C4-2B (cell line): ENCODE measurements at regions not wholly inside any gene's neighbourhood (a gene's known extent, or its start where the extent isn't known, plus 50 kb on each side); places are given as distances from the start of the nearest gene placed in this dataset.
"Not testable (repeated sequence)": the region's sequence is repeated elsewhere in the genome, so short reads cannot be mapped to it uniquely, and the experiment has no call there.

Experiments
- H3K27ac ChIP-seq: fragments of 450-650 bp; 2 replicates; pipeline ENCODE4 v1.5.1; 2017
- ZFX ChIP-seq: fragments of 450-650 bp; IDR thresholded peaks from 2 replicates; pipeline ENCODE4 v1.6.1; 2017
- TF ChIP-seq, protein P1 (sequence below): fragments of 450-650 bp; conservative IDR thresholded peaks from 2 replicates; pipeline ENCODE4 v1.5.1; 2017; ENCODE audit warnings: mild to moderate bottlenecking

DNA sequence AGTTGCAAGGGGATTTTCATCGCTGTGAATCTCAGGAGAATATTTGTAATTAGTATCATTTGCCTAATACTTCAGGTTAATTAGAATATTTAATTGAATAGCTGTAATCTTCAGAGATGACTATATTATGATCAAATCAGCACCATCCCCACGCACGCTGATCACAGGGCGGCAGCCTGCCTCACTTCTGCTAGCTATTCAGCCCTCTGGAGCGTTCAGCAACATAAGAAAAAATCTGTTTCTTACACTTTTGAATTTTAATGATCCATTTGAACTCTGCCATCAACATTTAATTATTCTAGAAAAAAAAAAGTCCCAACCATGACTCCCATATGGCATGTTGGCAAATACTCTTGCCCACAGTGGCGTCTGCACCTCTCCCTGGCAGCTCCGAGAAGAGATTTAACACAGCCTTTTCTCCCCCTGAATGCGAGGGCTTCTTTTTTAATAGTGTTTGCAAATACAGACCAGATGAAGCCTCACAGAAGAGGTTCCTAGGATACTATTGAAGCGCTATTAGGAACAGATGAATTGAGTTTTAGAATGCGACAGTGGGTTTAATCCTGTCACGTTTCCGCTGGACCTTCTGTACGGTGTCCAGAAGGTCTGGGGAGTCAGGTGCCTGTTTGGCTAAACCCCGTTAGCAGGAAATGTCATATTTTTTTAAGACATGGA lies 731.9 kb upstream of the SALL3 start:
- no peak overlapping the region for H3K27ac ChIP-seq
- TF ChIP-seq, protein P1, sequence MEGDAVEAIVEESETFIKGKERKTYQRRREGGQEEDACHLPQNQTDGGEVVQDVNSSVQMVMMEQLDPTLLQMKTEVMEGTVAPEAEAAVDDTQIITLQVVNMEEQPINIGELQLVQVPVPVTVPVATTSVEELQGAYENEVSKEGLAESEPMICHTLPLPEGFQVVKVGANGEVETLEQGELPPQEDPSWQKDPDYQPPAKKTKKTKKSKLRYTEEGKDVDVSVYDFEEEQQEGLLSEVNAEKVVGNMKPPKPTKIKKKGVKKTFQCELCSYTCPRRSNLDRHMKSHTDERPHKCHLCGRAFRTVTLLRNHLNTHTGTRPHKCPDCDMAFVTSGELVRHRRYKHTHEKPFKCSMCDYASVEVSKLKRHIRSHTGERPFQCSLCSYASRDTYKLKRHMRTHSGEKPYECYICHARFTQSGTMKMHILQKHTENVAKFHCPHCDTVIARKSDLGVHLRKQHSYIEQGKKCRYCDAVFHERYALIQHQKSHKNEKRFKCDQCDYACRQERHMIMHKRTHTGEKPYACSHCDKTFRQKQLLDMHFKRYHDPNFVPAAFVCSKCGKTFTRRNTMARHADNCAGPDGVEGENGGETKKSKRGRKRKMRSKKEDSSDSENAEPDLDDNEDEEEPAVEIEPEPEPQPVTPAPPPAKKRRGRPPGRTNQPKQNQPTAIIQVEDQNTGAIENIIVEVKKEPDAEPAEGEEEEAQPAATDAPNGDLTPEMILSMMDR, result no peak
- no peak for TF ChIP-seq ZFX

DNA sequence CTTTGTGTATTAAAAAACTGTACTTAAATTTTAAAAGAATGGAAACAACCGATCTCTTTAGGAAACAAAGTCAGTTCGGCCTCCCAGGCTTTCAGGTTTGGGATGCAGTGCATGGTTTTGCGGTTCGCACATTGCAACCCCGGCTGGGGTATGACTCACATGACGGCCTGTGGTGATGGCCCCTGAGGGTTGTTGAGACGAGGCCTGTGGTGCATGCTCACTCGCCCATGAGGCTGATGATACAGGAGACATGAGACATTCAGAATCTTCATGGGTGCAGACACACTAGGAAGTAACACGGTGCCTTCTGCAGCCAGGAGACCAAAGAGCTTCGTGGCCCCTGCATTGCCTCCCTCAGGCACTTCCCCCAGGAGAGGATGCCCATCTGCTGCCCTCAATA lies 724.6 kb upstream of the SALL3 start:
- TF ChIP-seq ZFX, result no peak
- TF ChIP-seq, protein P1, result no peak
- H3K27ac ChIP-seq, result no peak overlapping the region

DNA sequence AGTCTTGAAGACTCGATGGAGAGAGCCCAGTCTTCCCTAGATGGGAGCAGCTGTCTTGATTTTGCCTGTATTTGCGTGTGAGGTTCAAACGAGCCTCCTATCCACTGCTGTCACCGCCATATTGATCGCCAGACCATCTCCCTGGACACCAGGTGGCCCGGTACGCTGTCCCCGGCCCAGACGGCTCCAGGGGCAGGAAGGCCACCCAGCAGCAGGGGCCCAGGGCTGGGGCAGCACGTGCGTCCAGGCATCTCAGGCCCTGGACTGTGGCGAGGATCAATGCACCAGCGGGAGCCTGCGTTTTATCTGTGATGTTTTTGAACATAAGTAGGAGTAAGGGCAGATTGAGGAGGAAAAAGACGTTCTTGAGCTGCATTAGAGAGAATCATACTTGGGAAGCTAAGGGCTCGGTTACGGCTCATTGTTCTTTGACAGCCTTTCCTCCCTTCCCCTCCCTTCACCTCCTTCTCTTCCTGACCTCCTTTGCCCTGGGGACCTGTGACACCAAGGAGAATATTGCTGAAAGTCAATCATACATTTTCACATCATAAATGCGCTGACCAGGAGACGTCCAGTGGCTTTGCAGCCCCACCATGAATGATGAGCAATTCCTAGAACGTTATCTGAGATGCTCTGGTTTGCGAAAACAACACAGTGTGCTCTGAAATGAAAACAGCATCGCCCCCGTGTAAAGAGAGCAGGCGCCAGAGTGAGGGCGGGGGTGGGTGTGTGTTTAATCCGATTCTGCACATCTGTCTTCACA lies 711.2 kb upstream of the SALL3 start:
- TF ChIP-seq, protein P1, result no peak
- TF ChIP-seq ZFX, result no peak
- no peak overlapping the region for H3K27ac ChIP-seq

GRCh38 chr18:78271790-78272189 lies 707.8 kb upstream of the SALL3 start:
- TF ChIP-seq ZFX, result no peak
- TF ChIP-seq, protein P1, result peak; percentile 4; the same call in 1 of the 2 replicates
- H3K27ac ChIP-seq, result no peak overlapping the region

DNA sequence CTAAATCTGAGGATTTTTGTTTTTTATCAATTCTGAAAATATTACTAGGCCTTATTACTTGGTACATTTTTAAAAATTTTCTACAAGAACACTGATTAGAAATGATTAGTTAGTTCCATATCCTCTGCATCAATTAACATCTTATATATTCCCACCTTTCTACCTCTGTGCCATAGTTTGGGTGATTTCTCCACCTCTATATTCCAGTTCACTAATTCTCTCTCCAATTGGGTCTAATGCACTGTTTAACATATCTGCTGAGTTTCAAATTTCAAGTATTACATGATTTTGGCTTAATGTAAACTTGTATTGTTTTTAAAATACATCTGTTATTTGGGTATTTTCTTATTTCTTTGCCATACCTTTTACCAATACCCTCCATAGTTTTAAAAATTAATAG lies 705.7 kb upstream of the SALL3 start:
- TF ChIP-seq, protein P1, result no peak
- TF ChIP-seq ZFX, result no peak
- no peak overlapping the region for H3K27ac ChIP-seq

DNA sequence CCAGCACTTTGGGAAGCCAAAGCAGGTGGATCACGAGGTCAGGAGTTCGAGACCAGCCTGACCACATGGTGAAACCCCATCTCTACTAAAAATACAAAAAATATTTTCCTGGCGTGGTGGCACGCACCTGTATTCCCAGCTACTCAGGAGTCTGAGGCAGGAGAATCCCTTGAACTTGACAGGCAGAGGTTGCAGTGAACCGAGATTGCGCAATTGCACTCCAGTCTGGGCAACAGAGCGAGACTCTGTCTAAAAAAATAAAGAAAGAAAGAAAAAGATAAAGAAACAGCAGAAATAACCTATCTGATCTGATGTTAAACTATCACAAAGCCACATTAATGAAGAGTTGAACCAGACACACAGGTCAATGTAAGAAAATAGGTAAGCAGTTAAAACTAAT lies 696.2 kb upstream of the SALL3 start:
- H3K27ac ChIP-seq, result not testable (repeated sequence)

- H3K27ac ChIP-seq, result no peak overlapping the region
- TF ChIP-seq, protein P1, result no peak
- TF ChIP-seq ZFX, result no peak
Measured at GRCh38 chr18:78292618-78293380, 686.8 kb upstream of the SALL3 start.
